ENCODE measurements at regions not wholly inside any gene's neighbourhood (a gene's known extent, or its start where the extent isn't known, plus 50 kb on each side); places are given as distances from the start of the nearest gene placed in this dataset.

DNA sequence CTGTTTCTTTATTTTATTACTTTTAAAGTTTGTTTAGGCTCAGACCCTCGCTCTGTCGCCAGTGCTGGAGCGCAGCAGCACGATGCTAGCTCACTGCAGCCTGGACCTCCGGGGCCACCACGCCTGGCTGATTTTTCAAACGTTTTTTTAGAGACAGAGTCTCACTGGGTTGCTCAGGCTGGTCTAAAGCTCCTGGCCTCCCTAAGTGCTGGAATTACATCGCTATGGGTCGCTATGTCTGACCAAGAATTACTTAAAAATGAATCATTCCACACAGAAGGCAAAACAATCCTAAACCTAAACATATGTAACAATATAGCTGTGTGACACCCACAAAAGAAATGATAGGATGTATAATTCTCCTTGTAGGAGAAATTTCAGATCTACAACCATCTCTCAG lies 86.9 kb upstream of the SIMC1 start:
- DNase-seq: no peak

DNA sequence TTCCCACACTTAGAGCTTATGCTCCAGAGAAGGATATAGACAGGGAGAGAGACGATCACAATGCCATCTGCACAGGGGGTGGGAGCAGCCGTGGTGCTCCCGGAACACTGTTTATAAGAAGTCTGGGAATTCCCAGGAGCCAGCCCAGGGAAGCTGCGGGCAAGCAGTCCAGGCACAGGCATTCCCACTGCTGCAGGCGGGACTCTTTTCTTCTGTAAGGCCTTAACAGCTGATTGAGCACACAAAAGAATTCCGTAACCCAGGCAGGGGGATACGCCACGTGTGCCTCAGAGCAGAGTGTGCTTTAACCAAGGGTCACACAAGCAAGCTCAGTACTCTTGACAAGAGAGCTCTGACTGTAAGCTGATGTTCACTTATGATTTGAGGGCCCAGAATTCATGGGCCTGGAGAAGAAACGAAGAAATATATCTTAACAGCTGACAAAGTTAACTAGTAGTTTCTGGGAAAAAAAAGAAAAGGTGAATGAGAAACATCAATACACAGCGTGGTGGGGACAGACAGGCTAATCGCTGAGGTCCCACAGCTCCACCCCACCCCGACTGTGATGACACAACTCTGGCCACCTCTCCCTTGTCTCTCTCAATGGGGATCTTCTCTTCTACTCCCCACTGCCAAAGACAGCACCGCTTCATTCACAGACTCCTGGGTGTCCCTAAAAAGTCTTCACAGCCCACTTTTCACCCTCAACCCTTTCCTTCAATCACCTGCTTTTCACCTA lies 85.9 kb upstream of the SIMC1 start:
- DNase-seq: no peak

DNA sequence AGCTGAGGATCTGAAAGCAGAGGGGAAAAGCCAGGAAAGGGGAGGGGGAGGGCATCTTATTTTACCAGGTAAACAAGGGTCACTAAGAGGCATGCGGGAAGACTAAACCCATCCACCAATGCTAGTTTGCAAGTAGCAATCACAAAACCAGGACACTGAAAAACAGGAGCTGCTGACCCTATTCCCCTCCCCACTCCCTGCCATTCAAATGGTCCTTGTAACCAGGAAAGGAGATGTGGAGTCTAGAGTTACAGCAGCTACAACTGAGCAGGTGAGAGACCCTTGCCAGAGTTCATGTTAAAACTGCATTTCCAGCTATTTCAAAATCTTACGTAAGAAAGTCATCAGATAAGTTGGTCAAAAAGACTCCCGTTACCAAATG lies 85.3 kb upstream of the SIMC1 start:
- no peak for DNase-seq

DNA sequence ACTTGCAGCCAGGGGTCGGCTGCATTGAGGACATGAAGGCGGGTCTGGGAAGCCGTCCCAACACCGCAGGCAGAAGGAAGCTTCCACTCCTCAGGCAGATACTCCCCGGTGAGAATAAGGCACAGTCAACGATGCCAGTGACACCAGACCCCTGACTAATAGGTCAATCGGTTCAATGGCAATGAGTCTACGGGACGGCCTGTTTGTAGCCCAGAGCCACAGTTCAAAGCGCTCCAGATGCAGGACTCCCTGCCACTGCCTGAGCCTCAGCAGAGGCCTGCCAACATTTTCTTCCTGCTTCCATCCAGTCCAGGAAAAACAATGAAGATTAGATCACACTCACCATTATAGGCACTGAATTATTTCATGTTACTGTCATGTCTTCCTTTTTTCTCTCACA lies 84.5 kb upstream of the SIMC1 start:
- no peak for DNase-seq

DNA sequence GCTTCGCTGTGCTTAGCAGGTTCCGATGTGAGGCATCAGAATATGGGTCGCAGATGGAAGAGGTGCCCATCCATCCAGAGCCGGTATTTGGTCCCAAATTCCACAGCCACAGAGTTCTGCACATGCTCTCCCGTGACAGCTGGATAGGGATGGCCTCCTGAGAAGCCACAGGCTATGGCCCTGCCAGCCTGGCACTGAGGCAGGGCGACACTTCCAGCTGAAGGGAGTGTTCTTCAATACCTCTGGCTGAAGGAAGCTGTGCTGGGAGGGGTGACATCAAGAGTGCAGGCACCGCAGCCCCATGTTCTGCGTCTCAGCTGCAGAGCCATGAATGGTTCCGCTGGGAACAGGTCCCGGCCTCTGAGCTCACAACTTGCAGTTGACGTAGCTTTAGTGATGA lies 83.4 kb upstream of the SIMC1 start:
- no peak for DNase-seq

DNA sequence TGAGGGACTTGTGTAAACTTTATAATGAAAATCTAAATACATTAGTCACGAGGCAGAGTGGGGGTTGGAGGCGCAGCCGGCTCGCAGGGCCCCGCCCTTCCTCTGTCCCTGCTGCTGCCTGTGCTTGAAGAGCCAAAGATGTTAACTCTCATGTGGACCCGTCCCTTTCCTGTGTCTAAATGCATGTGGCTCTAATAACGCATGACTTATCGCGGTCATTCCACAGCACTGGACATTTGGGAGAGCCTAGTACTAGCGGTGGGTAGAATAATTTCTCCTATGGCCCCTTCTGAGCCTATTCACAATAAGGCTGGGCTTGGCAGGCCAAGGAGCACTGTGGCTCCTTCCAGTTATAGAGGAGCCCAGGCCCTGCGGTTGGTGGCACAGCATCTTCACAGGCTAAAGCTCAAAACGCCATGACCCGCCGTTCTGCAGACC lies 82.3 kb upstream of the SIMC1 start:
- no peak for DNase-seq

GRCh38 chr5:176157656-176158055 lies 80.6 kb upstream of the SIMC1 start:
- no peak for DNase-seq

- no peak for DNase-seq
Measured at GRCh38 chr5:176161431-176161830, 76.8 kb upstream of the SIMC1 start.

GRCh38 chr5:176162198-176162597 lies 76.0 kb upstream of the SIMC1 start:
- no peak for DNase-seq

GRCh38 chr5:176162888-176163287 lies 75.3 kb upstream of the SIMC1 start:
- no peak for DNase-seq

DNA sequence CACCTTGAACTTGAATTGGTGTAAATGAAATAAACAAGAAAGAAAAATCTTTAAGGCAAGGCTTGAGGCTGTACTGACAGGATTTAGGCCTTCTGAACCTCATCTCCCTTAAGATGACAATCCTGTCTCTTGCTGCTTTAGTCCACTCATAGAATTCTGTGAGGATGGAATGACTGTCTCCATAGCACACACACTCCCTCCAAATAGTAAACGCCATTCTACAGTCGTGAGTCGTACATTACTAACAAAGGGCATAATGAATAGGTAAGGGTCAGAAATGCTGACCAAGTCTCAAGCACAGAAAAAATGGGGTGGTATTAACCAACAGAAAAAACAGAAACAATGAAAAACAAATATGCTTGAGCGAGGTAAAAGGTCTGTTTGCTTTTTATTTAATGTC lies 71.8 kb upstream of the SIMC1 start:
- DNase-seq: no peak

- DNase-seq: no peak
Measured at GRCh38 chr5:176167800-176168199, 70.4 kb upstream of the SIMC1 start.

DNA sequence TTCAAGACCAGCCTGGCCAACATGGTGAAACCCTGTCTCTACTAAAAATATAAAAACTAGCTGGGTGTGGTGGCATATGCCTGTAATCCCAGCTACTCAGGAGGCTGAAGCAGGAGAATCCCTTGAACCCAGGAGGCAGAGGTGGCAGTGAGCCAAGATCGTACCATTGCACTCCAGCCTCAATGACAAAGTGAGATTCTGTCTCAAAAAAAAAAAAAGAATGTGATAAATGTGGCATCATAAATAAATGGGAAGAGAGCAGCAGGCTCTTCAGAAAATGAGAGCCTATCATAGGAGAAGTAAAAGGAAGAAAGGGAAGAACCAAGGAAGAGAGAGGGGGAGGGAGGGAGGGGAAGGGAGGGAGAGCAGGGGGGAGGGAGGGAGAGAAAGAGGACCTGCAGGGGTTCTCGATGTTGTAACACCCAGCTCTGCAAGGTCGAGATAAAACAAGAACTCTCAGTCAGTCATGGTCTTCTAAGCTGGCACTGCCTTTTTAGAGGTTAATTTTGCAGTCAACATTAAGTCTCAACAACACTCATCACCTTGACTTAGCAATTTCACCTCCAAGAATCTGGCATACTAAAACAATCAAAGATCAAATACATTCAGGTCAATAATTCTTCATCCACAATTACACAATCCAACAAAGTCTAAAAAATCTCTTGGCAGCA lies 68.7 kb upstream of the SIMC1 start:
- DNase-seq: no peak

GRCh38 chr5:176170084-176170483 lies 68.1 kb upstream of the SIMC1 start:
- DNase-seq: no peak

- DNase-seq: no peak
Measured at GRCh38 chr5:176171171-176171760, 67.0 kb upstream of the SIMC1 start.

DNA sequence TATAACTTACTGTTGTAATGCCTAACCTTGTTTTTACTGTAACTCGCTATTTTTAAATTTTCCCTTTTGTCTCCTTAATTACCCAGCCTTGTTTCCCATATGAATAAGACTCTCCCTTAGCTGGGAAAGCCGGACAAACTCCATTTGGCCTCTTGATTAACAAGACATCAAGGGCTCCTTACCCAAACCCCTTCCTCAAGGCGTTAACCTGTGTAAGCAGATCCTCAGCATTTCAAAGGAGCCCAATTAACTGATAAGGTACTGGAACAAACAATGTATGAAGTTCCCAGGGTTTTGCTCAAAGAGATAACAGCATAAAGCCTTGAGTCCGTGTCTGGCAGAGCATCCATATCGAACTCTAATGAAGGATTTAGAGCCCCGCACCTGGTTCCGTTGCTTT lies 66.0 kb upstream of the SIMC1 start:
- DNase-seq: no peak

DNA sequence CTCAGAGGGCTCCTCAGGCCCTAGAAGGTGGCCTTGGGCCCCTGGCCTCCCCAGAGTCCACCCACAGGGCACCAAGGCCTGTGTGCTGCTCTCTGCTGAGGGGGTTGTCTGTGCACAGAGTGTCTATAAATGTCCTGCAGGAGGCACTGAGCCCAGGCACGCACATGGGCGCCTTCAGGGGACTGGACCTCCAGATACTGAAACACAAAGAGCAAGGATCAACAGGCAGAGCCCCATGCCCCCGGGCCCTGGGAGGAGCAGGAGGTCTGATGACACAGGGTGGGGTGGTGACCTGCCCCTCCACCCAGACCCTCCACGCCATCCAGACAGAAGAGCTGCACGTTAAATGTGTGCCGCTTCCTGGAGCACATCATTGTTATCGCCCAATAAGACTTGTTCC lies 64.6 kb upstream of the SIMC1 start:
- no peak for DNase-seq

DNA sequence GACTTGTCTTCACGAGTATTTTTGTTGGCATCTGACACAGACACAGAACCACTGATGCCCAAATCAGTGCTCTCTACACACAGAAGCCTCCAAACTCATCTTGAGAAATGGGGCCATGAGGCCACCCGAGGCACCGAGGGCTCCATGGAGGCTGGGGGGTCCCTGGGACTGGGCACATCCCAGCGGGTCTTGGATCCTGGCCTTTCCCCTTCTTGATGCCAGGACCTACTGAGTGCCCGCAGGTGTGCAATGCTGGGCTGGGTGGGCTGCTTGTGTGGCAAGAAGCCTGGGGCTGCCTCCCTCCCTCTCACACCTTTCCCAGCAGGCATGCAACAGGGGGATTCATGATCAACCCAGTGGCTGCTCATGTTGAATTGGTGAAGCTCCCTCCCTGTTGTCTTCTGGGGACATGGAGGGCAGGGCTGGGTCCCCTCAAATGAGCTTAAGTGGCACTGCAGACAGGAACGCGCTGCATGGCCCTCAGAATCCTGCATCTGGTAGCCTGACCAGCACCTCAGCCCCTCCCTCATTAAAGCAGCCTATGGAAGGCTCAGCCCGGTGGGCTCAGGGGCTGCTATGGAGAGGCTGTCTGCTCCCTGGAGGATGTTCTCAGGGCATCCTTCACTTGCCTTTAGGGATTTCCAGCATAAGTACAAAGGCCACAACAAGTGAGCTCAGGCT lies 63.7 kb upstream of the SIMC1 start:
- DNase-seq: no peak

GRCh38 chr5:176175101-176175852 lies 62.9 kb upstream of the SIMC1 start:
- DNase-seq: no peak

DNA sequence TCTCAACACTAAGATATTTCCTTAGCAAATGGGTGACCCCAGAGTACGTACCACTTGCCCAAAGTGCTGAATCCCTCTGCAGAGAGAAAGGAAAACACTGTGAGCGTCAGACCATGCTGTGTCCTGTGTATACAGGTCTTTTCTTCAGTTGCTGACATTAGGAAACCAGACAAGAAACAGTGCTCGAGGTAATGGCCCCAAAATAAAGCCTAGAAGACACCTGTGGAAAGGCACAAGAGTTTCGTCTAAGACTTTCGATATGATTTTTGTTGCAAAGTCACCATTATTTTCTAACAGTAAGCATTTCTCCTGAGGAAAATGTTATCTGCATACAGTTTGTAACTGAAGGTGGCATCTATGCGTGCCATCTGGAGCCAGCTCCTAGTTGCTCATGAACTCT lies 62.0 kb upstream of the SIMC1 start:
- DNase-seq: no peak

DNA sequence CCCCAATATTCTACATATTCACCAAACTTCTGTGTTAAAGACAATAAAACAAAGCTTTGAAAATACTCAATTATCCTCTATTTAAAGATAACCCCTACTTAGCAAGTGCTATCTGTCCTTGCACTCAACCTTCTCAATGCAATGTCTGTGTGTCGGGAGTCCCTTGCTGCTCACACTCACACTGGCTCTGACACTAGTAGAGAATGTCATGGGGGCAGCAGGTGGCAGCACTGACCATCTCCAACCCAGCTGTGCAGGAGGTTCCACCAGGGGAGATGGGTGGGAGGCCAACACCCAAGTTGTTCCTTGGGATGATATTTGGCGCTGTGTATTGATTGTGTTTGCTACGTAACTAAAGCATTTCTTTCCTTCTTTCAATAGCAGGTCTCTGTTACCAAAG lies 59.4 kb upstream of the SIMC1 start:
- DNase-seq: no peak

DNA sequence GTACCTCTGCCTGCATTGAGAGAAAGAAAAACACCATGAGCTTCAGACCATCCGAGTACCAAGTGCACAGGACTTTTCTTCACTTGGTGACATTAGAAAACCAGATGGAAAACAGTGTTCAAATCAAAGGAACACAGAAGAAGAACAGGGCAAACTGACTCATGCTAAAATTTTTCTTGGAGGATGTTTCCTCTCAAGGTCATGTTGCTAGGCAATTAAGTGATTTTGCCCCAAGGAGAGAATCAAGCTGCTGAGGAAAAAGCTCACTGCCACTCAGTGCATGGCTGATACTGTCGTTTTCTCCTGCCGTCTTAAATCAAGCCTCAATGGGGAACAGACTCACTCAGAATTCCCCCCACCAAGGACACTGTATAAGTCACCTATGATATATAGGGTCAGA lies 57.9 kb upstream of the SIMC1 start:
- DNase-seq: no peak

DNA sequence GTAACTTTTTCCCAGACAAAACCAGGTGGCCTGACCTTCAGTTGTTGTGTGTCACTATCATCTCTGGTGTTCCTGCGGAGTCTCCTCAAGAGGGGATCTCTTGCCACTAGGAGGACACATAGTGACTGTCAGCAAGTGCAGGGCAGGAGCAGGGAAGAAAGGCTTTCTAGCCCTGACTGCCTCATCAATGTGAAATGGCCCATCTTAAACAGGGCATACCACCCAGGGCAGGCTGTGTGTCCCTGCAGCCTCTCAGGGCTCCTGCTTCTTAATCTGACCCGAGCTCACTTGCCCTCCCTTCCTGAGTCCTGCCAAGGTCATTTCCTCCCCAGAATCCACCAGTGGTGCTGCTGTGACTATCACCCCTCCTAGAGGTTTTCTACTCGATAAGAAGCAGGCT lies 57.4 kb upstream of the SIMC1 start:
- no peak for DNase-seq
